ENCODE measurements at regions not wholly inside any gene's neighbourhood (a gene's known extent, or its start where the extent isn't known, plus 50 kb on each side); places are given as distances from the start of the nearest gene placed in this dataset.

DNA sequence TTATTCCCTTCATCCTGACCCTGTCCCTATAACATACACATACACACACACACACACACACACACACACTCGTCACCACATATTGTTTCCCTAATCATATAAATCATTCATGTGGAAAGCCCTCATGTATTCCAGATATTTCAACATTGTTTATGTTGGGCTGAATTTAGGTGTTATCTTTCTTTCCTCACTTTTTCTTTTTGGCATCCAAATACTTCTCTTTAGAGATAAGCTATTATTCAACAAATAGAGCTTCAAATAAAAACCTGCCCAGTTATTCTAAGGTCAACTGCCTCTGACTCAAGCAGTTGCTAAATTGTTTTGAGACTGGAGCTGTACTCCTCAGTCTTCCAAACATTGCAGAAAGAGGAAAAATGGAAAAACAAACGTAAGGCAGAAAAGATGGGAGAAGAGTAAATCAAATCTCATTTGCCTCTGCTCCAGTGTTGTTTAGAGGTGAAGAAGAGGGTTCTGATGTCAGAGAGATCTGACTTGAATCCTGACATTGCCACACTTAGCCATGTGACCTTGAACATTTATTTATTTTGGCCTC, 215.7 kb downstream of the GAS1 start:
- intact Hi-C loops (cut with micrococcal nuclease) = no loop called here

DNA sequence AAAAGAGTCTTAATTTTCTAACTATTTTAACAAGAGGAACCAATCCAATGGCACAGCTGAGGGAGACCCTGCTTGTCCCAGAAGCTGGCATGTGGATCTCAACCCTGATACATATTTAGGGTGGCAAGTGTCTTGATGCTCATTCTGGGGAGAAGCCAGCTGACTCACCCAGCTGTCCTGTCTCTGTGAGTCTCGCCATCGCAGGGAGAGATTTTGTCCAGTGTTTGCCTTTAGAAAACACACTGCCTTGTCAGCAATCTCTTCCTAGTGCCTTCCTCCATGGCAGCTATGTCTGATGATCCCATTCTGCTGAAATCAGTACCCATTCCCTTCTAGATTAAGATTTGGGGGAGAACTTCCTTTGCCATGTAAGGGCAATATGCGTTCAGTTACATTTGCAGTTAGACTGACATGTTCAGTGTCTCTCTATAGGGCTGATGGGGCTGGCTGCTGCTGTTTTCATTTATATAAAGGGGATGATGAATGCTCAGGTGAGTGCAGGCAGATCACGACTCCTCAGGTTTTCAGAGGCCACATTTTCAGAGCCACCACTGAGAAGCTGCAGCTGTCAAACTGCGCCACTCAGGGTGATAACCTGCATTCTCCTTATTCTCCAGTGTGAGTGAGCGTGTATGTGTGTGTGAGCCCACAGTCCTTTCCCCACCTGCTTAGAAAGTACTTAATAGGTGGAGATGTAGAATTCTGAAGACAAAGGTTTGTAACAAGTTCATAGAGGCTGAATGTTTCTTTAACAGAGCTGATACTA, 217.0 kb downstream of the GAS1 start:
- intact Hi-C loops (cut with micrococcal nuclease) = no loop called here

DNA sequence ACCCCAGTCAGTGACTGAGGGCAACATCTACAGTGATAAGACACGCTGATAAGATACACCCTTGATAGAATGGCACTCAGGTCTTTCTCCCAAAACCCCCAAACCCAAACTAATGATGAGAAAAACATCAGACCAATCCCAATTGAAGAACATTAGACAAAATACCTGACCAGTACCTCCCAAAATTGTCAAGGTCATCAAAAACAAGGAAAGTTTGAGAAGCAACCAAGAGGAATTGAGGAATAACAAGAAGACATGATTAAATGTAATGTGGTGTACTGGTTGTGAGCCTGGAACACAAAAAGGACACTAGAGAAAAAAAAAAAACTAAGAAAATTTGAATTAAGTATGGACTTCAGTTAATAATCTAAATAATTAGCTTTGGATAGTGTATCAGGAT, 222.8 kb downstream of the GAS1 start:
- intact Hi-C loops (cut with micrococcal nuclease) = no loop called here

DNA sequence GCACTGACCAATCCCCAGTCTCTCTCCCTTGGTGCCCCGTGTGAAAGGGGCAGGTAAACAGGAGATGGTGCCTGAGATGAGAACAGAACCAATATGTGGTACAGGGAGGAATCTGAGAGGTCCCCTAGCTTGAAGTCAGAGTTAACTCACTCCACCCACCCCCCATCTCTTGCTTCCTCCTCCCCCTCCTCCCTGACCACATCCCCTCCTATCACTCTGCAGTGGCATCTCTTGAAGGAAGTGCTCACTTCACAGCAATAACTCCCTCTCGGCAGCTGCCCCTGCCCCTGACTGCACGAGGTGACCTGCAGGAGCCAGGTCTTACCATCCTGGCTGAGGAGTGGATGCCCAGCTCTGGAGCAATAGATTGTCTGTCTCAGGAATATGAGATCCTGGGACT, 224.0 kb downstream of the GAS1 start:
- intact Hi-C loops (cut with micrococcal nuclease) = no loop called here

DNA sequence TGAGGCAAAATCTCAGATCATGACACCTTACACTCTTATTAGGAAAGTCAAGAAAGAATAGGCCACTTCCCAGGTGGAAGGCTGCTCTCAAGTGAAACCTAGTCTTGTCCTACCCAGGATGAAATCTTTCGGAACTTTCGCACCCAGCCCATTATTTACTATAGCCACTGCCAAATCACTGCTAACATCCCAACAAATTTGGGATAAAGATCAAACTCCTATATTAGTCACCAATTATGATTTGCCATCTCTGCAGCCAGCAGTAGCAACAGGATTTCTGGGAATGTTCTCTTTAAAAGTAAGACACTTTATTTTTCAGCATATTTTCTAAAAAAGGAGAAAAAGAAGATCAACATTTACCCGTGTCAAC, 224.6 kb downstream of the GAS1 start:
- intact Hi-C loops (cut with micrococcal nuclease) = no loop called here

DNA sequence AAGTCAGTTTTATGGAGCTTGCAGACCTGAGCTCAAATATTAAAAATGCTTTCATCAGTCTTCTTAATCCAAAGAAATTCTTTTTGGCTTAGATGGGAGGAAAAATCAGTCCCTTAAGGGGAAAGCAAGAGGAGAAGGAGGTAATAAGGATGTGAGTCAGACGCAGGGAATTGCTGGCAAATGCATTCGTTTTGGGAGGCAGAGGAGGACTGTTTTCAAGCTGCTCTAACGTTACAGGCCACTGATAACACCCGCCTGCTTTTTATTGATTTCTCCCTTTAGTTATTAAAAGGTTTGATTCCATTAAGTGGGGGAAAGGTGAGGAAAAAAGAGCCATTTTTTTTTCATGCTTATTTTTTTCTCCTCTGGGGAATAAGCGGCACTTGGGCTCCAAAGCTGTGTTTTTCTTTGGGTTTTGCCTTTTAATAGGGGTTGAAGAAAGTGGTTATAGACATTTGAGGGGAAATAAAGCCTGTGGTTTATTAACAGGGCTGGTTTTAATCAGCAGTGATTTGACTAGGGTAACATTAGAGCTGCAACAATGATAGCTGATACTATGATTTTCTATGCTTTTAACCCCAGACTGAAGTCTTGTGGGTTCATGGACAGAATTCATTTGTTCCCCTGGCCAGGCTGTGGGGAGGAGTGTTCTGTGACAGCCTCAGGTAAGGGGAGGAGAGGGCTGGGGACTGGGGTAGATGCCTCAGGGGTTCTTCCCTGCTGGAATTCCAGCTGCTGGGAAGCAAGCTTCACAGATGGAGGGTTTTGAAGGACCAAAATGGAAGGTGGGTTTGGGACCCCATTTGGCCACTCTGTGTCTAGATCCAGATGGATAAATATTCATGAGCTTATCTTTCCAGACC, 225.2 kb downstream of the GAS1 start:
- intact Hi-C loops (cut with micrococcal nuclease) = no loop called here

DNA sequence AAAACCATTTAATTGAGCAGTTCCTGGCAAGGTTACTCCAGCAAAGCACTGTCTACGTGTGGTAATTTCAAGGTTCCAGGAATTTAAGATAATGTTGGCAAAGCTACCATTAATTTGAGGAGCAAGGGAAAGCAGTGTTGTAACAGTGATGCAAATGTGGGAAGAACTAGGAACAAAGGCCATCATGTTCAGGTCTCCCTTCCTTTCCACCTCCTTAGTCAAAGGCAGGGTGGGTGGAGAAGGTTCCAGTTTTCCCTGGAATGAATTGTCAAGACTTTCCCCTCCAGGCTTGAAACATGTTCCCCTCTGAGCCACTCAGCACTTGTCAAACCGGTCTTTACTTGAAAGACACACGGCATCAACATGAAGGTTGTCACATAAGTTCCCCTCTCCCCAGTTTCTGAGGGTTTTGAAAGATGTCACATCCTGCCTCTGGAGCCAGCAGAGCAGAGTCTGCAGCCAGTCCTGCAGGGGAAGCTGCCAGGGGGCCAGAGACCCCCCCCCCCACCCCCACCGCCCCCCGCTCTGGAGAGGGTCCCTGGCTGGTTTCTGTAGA, 226.0 kb downstream of the GAS1 start:
- intact Hi-C loops (cut with micrococcal nuclease) = no loop called here

DNA sequence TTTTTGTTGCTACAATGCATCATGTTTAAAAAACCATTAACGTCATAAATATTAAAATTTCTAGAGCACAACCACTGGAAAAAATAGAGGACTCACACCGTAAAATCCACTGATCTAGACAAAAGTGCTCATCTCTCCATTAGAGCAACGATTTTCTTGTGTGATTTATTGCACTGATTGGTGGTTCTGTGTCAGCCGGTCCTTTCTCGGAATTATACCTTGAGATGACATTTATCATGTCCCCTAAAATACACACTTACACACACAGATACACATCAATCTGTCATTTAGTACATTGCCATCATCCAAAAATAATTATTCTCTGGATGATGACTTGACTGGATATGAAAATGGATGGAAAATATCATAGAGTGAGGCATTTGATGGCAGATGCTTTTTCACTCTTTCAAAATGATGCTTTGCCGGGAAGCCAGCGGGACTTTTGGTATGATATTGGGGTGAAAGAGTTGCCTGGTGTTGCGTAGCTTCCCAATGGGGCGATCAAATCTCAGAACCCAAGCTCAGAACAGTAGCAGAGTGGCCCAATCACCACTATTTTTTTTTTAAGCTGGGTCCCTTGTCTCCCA, 226.6 kb downstream of the GAS1 start:
- intact Hi-C loops (cut with micrococcal nuclease) = no loop called here

DNA sequence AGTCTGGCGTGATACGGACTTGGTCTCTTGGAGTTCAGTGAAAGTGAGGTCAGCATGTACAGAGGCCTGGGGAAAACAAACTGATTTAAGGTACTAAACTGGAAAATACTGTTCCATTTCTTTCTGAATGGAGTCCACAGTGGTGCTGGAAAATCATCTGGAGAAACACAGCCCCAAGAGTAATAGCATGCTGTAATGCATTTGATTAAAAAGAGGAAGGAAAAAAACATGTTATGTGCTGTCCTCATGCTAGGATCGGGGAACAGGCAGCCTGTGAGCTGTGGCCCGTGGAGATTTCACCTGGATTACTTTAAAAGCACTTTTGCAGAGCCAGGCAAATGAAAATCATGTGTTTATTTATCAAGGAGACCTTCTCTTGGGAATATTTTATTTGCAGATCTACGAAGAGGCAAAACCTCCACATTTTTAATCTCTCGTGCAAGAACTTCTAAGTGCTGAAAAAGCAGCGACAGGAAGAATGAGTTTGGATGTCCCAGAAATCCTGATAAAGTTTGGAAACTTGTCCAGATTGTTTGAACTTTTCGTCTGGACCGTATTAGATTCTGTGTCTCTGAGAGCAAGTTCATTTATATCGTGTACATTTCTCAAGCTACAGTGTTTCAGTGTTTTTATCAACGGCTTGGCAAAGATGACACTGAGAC, 228.8 kb downstream of the GAS1 start:
- intact Hi-C loops (cut with micrococcal nuclease) = no loop called here

DNA sequence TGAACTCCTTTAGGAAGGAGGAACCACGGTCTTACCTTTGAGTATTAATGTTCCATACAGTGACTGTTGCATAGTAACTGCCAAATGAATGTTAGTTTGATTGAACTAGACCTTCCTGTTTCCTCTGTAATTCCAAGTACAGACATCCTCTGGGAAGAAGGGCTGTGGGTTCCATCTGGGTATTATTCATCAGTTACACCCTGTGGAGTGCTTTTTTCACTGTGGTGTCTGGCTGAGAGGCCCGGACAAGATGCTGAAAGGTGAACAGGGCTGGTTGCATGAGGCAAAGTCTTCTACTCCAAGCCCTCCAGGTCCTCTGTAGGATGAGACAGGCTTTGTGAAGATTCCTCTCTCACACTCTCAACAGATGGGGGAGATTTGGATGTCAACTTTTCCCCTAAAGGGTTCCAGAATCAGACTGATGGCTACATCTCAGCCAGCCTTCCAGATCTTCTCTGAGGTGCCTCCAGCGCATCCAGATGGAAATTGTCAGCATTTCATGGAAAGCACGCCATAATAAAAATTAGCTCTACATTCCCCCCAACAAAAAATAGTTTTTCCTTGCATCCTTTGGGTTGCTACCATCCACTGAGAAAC, 230.9 kb downstream of the GAS1 start:
- intact Hi-C loops (cut with micrococcal nuclease) = no loop called here

DNA sequence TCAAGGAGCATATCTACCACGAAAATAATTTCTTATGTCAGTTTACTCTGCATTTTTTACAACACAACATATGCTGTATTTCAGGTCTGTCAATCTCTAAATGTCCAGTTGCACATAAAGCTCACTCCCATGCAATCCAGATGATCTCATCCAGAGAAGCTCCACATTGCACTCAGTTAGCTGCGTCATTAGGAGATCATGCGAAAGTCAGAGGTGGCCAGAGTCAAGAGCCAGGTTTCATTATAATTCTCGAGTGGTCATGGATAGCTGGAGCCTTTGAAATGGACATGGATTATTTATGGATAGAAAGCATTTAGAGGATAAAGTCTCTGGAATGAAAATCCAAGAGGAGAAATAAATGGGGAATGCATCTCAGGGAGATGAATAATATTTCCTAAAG, 232.3 kb downstream of the GAS1 start:
- intact Hi-C loops (cut with micrococcal nuclease) = no loop called here

DNA sequence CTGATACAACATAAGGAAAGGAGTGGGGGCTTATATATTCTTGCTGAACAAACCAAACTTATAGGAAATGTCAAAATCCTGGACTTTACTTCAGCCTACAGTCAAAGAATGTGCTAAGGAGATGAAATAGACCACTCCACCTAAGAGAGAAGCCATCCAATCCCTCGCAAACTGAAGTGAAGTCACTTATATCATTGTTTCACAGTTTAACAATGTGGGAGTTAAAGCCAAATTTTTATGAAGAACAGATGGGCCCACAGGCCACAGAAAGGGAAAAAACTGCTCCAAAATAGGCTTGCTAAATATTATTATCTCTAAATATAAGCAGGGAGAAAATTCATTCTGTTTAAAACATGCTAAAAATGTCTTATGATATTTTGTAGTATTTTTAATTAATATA, 233.3 kb downstream of the GAS1 start:
- intact Hi-C loops (cut with micrococcal nuclease) = no loop called here

DNA sequence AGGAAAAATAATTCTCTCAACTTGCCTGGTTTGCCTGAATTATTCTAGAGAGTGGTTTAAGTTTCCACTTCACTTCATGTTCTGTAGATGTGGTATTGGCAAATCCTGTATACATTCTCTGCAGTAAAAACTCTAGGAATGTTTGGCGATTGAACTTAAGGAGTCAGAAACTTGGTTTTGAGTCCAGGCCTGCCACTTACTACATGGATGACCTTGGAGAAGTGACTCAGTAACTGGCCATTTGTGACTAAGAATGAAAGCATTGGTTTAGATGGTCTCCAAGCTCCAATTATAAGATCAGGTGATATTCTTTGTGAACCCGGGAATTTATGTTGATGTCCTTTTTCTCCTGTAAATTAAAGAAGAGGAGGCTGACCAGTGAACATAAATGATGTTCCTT, 233.8 kb downstream of the GAS1 start:
- intact Hi-C loops (cut with micrococcal nuclease) = no loop called here

DNA sequence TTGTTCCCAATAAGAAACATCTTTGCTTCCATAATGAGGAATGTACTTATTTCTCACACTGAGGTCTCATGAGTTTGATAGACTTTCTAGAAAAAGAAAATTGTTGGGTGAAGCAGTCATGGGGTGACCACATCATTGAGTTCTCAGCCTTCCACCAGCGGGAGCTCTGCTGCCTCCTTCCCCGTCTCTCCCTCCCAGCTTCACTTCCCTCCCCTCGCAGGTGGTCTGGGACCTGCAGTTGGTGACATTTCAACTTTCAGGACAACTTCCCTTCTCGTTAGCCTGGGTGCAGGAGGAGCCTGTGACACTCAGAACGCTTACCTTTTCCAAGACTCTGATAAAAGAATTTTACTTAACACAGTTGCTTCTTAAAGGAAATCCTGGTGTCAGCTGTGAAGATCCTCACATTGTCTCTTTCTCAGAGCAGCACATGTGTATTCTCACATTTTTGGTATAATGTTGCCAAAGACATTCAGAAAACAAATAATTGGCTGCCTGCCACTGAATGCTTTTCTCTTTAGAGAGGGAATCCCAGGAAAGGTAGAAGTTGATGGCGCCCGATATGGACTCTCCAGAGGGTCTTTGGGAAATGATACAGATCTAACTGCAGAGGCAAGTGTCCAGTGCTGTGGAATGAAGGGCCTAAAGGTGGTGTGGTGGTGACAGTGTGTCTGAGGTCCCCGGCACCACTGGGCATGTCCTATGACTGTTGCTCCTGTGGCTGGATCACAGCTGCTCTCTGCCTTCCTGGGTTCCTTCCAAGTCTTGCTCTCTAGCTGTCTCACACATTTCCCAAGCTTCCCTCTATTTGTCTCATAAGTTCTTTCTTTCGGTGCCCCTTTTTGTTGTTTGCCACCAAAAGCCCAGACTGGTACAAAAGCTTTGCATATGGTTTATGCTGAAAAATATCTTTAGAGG, 238.1 kb downstream of the GAS1 start:
- intact Hi-C loops (cut with micrococcal nuclease) = no loop called here

DNA sequence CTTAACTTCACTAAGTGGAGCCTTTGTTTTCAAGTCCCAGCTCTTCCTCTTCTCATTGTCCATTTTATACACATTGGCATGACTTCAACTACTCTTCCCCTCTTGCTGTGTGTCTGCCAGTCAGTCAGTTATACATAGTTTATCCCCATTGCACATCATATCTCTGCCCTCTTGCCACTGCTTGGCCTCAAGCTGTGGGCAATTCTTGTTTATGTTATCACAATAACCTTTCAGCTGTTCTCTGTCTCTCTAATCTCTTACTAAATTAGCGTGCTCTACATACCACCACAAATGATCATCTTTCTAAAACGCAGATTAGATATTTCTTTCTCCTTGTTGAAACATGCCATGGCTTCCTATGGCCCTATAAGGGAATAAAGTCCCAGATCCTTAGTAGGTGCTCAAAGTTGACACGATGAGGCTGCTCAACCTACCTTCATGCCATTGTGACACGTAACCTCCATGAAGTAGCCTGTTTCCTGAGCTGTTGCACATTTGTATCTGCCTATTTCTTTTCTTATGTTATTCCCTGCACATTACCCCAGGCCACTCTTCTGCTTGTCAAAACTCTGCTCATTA, 239.3 kb downstream of the GAS1 start:
- intact Hi-C loops (cut with micrococcal nuclease) = no loop called here

DNA sequence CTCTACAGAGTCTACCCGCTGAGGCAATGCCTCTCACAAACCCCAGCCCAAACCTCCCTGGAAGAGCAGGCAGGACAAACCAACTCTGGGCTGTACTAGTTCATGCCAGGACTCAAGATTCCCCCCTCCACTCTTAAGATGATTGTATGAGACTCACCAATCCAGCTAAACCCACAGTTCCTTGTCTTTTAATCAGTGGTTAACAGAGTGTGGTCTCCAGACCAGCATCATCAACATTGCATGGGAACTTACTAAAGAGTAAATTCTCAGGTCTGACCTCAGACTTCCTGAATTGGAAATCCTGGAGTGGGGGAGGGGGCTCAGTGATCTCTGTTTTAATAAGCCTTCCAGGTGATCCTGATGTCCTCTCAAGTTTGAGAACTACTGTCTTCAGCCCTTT, 240.9 kb downstream of the GAS1 start:
- intact Hi-C loops (cut with micrococcal nuclease) = no loop called here

DNA sequence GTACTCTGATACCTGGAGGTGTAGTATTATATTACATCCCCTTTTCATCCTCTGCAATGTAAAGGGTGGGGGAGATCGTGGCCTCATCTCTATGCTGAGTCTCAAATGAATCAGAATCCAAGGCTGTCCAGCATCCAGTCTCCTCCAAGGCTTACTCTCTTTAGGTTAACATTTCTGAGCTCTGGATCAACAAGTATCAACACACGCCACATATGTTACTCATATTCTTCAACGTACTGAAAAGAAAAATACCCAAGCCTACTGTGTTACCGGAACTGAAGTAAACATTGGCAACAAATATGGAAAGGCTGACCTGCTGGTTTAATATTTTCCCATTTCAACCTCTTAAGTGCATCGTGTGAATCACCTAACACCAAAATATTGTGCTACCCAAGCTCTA, 241.8 kb downstream of the GAS1 start:
- intact Hi-C loops (cut with micrococcal nuclease) = no loop called here

DNA sequence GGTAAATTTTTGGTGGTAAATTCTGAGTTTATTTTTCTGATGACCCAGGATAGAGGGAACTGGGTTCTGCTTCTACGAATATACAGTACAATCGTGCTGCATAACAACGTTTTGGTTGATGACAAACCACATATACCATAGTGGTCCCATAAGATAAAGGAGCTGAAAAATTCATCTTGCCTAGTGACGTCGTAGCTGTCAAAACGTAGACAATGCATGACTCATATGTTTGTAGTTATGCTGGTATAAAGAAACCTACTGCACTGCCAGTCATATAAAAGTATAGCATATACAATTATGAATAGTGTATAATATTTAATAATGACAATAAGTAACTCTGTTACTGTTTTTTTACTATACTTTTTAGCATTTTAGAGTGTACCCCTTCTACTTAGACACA, 244.0 kb downstream of the GAS1 start:
- intact Hi-C loops (cut with micrococcal nuclease) = no loop called here

DNA sequence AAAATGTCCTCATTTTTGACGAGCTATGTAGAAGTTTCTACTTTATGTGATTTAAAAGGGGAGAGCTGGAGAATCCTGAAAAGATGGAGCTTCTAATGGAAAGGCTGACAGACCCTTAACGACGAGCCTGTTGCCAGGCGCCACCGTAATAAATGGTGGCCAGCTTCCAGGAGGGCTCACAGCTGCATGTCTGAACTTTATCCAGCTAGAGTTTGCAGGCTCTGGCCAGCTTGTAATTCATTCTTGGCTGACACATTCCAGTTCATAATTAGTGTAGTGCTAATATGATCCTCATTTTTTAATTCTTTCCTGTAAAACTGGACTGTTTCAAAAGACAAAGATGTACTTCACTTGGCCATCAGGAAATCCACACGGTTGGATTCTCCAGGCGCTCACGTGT, 246.7 kb downstream of the GAS1 start:
- intact Hi-C loops (cut with micrococcal nuclease) = no loop called here

DNA sequence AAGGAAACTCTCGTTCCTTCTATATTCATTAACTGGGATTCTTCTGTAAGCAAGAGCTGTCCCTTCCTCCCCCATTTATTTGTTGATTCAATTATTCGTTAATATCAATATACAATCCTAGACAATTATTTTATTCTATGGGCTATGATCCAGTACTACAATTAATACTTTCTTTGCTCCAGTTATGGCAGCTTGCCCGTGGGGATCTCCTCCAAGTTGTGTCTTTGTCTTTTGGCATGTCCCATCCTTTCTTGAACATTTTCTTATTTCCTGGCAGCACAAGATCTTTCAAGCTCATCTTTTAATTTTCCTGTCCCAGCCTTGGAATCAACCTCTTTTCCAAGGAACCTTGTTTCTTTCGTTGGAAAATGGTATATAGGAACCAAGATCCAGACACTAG, 249.3 kb downstream of the GAS1 start:
- intact Hi-C loops (cut with micrococcal nuclease) = no loop called here

Data from T-helper 2 cell treated with Interferon-gamma antibody and Interleukin-4, amounts not matched to agents 100 ng/mL and 5 ng/mL, for 36 hours (primary cell).